GM18868 (cell line): ENCODE measurements at regions not wholly inside any gene's neighbourhood (a gene's known extent, or its start where the extent isn't known, plus 50 kb on each side); places are given as distances from the start of the nearest gene placed in this dataset.

Experiments used
- ATAC-seq: cut with Tn5 transposase; IDR thresholded peaks from one replicate; pipeline ENCODE4 v1.9.1; 2021; ENCODE audit warnings: mild to moderate bottlenecking, moderate library complexity; ENCODE audit not compliant: unreplicated experiment

- ATAC-seq, result no peak
Observed at GRCh38 chr5:124997186-124997893, 250.9 kb upstream of the ZNF608 start.

GRCh38 chr5:124998520-124998919, 252.1 kb upstream of the ZNF608 start:
- no peak for ATAC-seq

- ATAC-seq, result peak; percentile 55
Observed at GRCh38 chr5:125002727-125003598, 256.5 kb upstream of the ZNF608 start.

GRCh38 chr5:125004009-125004408, 257.6 kb upstream of the ZNF608 start:
- no peak for ATAC-seq

- no peak for ATAC-seq
Observed at GRCh38 chr5:125005266-125005665, 258.8 kb upstream of the ZNF608 start.

GRCh38 chr5:125006011-125006685, 259.7 kb upstream of the ZNF608 start:
- ATAC-seq, result peak; percentile 64

GRCh38 chr5:125010356-125010755, 263.9 kb upstream of the ZNF608 start:
- ATAC-seq, result no peak

GRCh38 chr5:125011014-125011413, 264.6 kb upstream of the ZNF608 start:
- ATAC-seq, result peak; percentile 36

GRCh38 chr5:125011419-125011818, 265.0 kb upstream of the ZNF608 start:
- ATAC-seq, result peak; percentile 30

GRCh38 chr5:125011947-125012346, 265.5 kb upstream of the ZNF608 start:
- ATAC-seq, result peak; percentile 38

- ATAC-seq, result no peak
Observed at GRCh38 chr5:125012727-125013451, 266.4 kb upstream of the ZNF608 start.

GRCh38 chr5:125014202-125014601, 267.8 kb upstream of the ZNF608 start:
- no peak for ATAC-seq

- no peak for ATAC-seq
Observed at GRCh38 chr5:125017796-125018195, 271.4 kb upstream of the ZNF608 start.

GRCh38 chr5:125023673-125024072, 277.2 kb upstream of the ZNF608 start:
- ATAC-seq, result no peak

- no peak for ATAC-seq
Observed at GRCh38 chr5:125026867-125027731, 280.7 kb upstream of the ZNF608 start.

- no peak for ATAC-seq
Observed at GRCh38 chr5:125032286-125032685, 285.8 kb upstream of the ZNF608 start.

- no peak for ATAC-seq
Observed at GRCh38 chr5:125033602-125034001, 287.2 kb upstream of the ZNF608 start.

- no peak for ATAC-seq
Observed at GRCh38 chr5:125034331-125034730, 287.9 kb upstream of the ZNF608 start.

- ATAC-seq, result no peak
Observed at GRCh38 chr5:125036494-125036893, 290.1 kb upstream of the ZNF608 start.

GRCh38 chr5:125037020-125037419, 290.6 kb upstream of the ZNF608 start:
- peak; percentile 67 for ATAC-seq
